ENCODE measurements at regions not wholly inside any gene's neighbourhood (a gene's known extent, or its start where the extent isn't known, plus 50 kb on each side); places are given as distances from the start of the nearest gene placed in this dataset.
"Not testable (repeated sequence)": the region's sequence is repeated elsewhere in the genome, so short reads cannot be mapped to it uniquely, and the experiment has no call there.

DNA sequence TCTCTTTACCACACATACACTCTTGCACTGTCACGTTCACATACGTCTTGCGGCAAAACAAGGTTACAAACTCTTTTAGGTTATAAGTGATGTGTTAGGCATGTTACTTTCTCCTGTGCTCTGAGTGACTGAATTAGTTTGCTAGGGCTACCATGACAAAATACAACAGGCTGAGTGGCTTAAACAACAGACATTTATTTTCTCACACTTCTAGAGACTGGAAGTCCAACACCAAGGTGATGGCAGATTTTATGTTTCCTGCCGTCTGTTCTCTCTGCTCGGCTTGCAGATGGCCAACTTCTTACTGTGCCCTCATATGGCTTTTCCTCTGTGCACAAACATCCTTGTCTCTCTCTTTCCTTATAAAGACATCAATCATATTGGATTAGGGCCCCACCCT lies 1224.3 kb upstream of the TENM3 start:
- Histone ChIP-seq H3K9me3 (ENCODE audit: low read length) (peaks cover 2% of the 10 kb centered on the region), H3K27me3 (ENCODE audit: insufficient read depth, low read length) (no peaks in the 10 kb centered on the region), H3K4me1 (ENCODE audit: insufficient read depth, low read length) (no peaks in the 10 kb centered on the region), H3K4me3 (ENCODE audit: low read length) (no peak overlapping the region), H3K36me3 (ENCODE audit: insufficient read depth, low read length) (no peaks in the 10 kb centered on the region), H2AFZ (ENCODE audit: low read depth, low read length) (no peak overlapping the region)

DNA sequence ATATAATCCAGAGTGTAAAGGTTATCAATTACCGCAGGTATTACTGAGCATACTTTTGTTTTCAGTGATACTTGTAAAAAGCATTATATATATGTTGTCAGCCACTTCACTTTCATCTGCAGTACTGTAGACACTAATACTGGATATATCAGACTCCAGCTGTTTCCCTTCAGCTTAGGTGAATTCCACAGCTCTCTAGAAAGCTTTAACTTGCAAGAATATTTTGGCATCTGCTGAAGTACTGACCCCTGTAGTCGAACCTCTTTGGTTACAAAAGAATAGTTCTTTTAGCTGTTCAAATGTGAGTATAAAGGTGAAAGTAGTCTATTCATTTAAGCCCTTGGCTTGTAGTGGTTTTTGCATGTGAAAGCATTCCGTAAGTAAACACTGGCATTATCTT lies 1222.7 kb upstream of the TENM3 start:
- Histone ChIP-seq H3K4me3 (ENCODE audit: low read length) (no peak overlapping the region), H2AFZ (ENCODE audit: low read depth, low read length) (no peak overlapping the region), H3K9me3 (ENCODE audit: low read length) (no peaks in the 10 kb centered on the region), H3K4me1 (ENCODE audit: insufficient read depth, low read length) (no peaks in the 10 kb centered on the region), H3K27me3 (ENCODE audit: insufficient read depth, low read length) (no peaks in the 10 kb centered on the region), H3K36me3 (ENCODE audit: insufficient read depth, low read length) (no peaks in the 10 kb centered on the region)

DNA sequence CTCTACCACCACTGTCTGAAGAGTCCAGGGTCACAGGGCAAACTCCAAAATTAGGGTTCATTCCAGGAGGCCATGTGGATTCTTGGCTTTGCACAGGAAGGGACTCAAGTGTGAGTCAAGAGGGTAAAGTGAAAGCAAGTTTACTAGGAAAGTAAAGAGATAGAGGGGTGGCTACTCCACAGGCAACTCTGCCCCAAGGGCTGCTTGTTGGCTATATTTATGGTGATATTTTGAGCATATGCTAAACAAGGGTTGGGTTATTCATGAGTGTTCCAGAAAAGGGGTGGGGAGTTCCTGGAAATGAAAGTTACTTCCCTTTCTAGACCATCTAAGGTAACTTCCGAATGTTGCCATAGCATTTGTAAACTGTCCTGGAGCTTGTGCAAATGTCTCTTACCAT lies 1222.0 kb upstream of the TENM3 start:
- no peaks in the 10 kb centered on the region for H3K36me3 ChIP-seq (ENCODE audit: insufficient read depth, low read length)
- H2AFZ ChIP-seq (ENCODE audit: low read depth, low read length) = no peak overlapping the region
- no peaks in the 10 kb centered on the region for H3K27me3 ChIP-seq (ENCODE audit: insufficient read depth, low read length)
- H3K9me3 ChIP-seq (ENCODE audit: low read length) = no peaks in the 10 kb centered on the region
- no peak overlapping the region for H3K4me3 ChIP-seq (ENCODE audit: low read length)
- no peaks in the 10 kb centered on the region for H3K4me1 ChIP-seq (ENCODE audit: insufficient read depth, low read length)

DNA sequence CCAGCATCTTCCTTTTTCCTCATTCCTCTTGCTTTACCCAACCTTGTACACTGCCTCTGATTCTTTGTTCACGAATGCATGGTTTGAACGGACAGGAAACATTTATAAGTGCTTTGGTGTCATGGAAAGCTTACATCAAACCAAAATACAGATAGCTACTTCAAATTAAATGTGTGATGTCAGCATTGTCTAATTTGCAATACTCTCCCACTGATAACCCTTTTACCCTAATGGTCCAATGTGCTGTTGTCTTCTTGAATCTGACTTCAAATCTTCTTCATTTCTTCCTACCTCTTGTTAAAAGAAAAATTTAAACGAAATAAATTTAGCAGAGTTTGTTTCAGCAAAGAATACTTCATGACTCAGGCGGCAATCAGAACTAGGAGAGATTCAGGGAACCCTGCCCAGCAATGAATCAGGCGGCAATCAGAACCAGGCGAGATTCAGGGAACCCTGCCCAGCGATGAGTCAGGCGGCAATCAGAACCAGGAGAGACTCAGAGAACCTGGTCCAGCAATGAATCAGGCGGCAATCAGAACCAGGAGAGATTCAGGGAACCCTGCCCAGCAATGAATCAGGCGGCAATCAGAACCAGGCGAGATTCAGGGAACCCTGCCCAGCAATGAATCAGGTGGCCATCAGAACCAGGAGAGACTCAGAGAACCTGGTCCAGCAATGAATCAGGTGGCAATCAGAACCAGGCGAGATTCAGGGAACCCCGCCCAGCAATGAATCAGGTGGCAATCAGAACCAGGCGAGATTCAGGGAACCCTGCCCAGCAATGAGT lies 1212.9 kb upstream of the TENM3 start:
- H3K4me1 ChIP-seq (ENCODE audit: insufficient read depth, low read length); H3K9me3 ChIP-seq (ENCODE audit: low read length); H3K4me3 ChIP-seq (ENCODE audit: low read length); H3K36me3 ChIP-seq (ENCODE audit: insufficient read depth, low read length); H2AFZ ChIP-seq (ENCODE audit: low read depth, low read length); H3K27me3 ChIP-seq (ENCODE audit: insufficient read depth, low read length): not testable (repeated sequence)

DNA sequence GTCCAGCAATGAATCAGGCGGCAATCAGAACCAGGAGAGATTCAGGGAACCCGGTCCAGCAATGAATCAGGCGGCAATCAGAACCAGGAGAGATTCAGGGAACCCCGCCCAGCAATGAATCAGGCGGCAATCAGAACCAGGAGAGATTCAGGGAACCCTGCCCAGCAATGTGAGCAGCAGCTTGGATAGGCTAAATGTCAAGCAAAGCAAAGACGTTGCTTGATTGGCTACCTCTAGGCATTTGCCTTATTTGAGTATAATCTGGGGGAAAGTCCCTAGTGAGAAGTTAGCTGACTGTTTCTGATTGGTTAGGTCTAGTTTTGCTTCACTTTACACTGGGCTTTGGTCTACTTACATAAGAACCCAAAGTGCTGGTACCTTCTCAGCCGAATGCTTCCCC lies 1212.2 kb upstream of the TENM3 start:
- Histone ChIP-seq H3K4me1 (ENCODE audit: insufficient read depth, low read length) (no peaks in the 10 kb centered on the region), H3K36me3 (ENCODE audit: insufficient read depth, low read length) (no peaks in the 10 kb centered on the region), H2AFZ (ENCODE audit: low read depth, low read length) (no peak overlapping the region), H3K27me3 (ENCODE audit: insufficient read depth, low read length) (no peaks in the 10 kb centered on the region), H3K4me3 (ENCODE audit: low read length) (no peak overlapping the region), H3K9me3 (ENCODE audit: low read length) (no peaks in the 10 kb centered on the region)

DNA sequence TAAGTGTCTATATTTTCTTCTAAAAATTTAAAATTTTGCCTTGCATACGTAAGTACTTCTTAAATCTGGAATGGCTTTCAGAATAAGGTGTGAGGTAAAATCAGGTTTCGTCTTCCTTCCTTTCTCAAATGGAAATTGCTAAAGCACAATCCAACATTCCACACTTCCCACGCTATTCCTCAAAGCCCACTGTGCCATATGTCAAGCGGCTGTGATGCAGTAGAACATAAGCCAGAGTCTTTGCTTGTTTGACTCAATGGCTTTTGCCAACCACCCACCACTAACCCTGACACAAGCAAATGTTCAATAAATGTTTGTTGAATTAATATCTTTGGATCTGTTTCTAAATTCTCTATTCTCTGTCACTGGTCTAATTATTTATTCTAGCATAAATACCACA lies 1199.7 kb upstream of the TENM3 start:
- H3K4me3 ChIP-seq (ENCODE audit: low read length) = no peak overlapping the region
- no peak overlapping the region for H2AFZ ChIP-seq (ENCODE audit: low read depth, low read length)
- no peaks in the 10 kb centered on the region for H3K27me3 ChIP-seq (ENCODE audit: insufficient read depth, low read length)
- no peaks in the 10 kb centered on the region for H3K4me1 ChIP-seq (ENCODE audit: insufficient read depth, low read length)
- no peaks in the 10 kb centered on the region for H3K36me3 ChIP-seq (ENCODE audit: insufficient read depth, low read length)
- H3K9me3 ChIP-seq (ENCODE audit: low read length) = no peaks in the 10 kb centered on the region

DNA sequence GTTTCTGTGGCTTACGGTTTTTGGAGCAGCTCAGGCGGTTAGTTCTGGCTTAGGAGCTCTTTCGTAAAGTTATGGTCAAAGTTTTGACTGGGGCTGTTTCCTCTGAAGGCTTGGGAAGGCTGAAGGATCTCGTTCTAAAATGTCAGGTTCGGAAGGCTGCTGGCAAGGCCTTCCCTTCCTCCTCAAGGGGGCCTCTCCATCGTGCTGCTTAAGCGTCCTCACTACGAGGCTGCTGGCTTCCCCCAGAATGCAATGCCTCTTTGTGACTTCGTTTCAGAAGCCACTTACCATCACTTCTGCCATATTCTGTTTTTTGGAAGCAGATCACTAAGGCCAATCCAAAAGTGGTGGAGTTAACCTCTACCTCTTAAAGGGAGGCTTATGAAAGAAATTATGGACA lies 1196.4 kb upstream of the TENM3 start:
- H3K27me3 ChIP-seq (ENCODE audit: insufficient read depth, low read length) = no peaks in the 10 kb centered on the region
- no peaks in the 10 kb centered on the region for H3K9me3 ChIP-seq (ENCODE audit: low read length)
- H2AFZ ChIP-seq (ENCODE audit: low read depth, low read length) = no peak overlapping the region
- no peaks in the 10 kb centered on the region for H3K36me3 ChIP-seq (ENCODE audit: insufficient read depth, low read length)
- no peaks in the 10 kb centered on the region for H3K4me1 ChIP-seq (ENCODE audit: insufficient read depth, low read length)
- H3K4me3 ChIP-seq (ENCODE audit: low read length) = no peak overlapping the region

DNA sequence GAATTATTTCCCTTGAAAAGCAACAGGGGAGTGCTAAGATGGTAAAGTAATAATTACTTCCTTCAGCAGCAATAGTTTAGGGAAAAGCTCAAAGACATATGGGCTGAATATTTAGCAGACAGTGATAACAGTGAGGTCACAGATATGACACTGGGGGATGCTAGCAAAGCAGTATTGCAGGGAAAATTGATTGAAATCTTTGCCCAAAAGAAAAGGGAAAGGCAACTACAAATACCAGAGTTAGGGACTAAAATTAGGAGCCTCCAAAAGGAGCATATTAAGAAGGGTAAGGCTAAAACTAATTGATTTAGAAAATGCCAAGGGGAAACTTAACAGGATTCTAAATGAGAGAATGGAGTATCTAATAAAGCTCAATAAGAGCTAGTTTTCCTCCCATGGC lies 1191.3 kb upstream of the TENM3 start:
- no peaks in the 10 kb centered on the region for H3K27me3 ChIP-seq (ENCODE audit: insufficient read depth, low read length)
- H3K9me3 ChIP-seq (ENCODE audit: low read length) = no peaks in the 10 kb centered on the region
- no peak overlapping the region for H2AFZ ChIP-seq (ENCODE audit: low read depth, low read length)
- no peaks in the 10 kb centered on the region for H3K36me3 ChIP-seq (ENCODE audit: insufficient read depth, low read length)
- no peaks in the 10 kb centered on the region for H3K4me1 ChIP-seq (ENCODE audit: insufficient read depth, low read length)
- no peak overlapping the region for H3K4me3 ChIP-seq (ENCODE audit: low read length)

DNA sequence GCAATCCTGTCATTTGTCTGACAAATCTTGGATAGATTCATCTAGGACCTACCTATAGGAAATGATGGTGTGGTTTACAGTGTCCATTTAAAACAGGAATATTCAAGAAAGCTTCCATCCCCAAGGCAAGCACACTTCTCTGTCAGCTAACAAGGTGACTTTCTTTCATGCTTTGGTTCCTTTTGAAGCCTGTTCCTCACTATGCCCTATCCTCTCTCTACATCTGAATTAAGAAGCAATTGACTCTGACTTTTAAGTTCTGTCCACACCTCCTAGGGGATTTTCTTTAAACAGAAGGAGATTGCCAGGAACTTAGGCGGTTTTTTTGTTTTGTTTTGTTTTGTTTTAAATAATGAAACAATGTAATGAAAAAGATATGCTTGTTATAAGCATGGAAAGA lies 1181.4 kb upstream of the TENM3 start:
- H3K27me3 ChIP-seq (ENCODE audit: insufficient read depth, low read length) = no peaks in the 10 kb centered on the region
- no peak overlapping the region for H2AFZ ChIP-seq (ENCODE audit: low read depth, low read length)
- no peaks in the 10 kb centered on the region for H3K9me3 ChIP-seq (ENCODE audit: low read length)
- H3K4me3 ChIP-seq (ENCODE audit: low read length) = no peak overlapping the region
- H3K4me1 ChIP-seq (ENCODE audit: insufficient read depth, low read length) = no peaks in the 10 kb centered on the region
- no peaks in the 10 kb centered on the region for H3K36me3 ChIP-seq (ENCODE audit: insufficient read depth, low read length)

DNA sequence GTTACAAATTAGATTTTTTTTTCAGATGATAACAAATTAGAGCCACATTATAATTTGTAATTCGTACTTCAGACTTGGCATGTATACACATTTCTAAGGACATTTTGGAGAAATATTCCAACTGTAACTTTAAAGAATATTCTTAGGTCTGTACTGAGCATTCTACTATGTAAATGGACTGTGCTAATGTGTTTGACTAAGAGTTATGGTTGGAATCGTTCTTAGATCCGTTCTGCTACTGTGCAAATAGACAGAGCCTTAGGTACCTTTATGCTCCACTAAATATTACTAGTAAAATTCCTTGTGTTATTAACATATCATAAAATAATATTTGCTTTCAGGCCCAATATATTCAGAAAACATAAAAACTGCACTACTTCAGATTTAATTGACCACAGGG lies 1180.0 kb upstream of the TENM3 start:
- Histone ChIP-seq H3K36me3 (ENCODE audit: insufficient read depth, low read length) (no peaks in the 10 kb centered on the region), H3K4me3 (ENCODE audit: low read length) (no peak overlapping the region), H3K27me3 (ENCODE audit: insufficient read depth, low read length) (no peaks in the 10 kb centered on the region), H3K4me1 (ENCODE audit: insufficient read depth, low read length) (no peaks in the 10 kb centered on the region), H3K9me3 (ENCODE audit: low read length) (no peaks in the 10 kb centered on the region), H2AFZ (ENCODE audit: low read depth, low read length) (no peak overlapping the region)

DNA sequence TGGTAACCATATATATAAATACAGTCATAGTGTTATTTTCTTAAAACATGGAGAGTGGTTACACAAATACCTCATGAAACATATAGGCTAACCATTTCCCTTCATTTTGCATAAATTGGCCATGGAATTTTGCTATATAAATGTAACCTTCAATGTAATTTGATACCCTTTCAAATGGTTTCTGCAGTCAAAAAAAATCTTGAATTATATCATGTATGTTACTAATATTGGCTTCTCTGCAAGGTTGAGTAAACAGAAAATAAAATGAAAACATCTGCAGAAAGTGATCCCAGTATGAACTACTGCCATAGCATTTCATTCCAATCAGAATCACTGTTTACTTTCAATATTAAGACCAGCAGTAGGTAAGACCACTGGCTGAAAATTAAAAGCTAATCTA lies 1165.9 kb upstream of the TENM3 start:
- H2AFZ ChIP-seq (ENCODE audit: low read depth, low read length) = no peak overlapping the region
- no peak overlapping the region for H3K4me3 ChIP-seq (ENCODE audit: low read length)
- H3K36me3 ChIP-seq (ENCODE audit: insufficient read depth, low read length) = no peaks in the 10 kb centered on the region
- no peaks in the 10 kb centered on the region for H3K27me3 ChIP-seq (ENCODE audit: insufficient read depth, low read length)
- peaks cover 7% of the 10 kb centered on the region for H3K9me3 ChIP-seq (ENCODE audit: low read length)
- no peaks in the 10 kb centered on the region for H3K4me1 ChIP-seq (ENCODE audit: insufficient read depth, low read length)

DNA sequence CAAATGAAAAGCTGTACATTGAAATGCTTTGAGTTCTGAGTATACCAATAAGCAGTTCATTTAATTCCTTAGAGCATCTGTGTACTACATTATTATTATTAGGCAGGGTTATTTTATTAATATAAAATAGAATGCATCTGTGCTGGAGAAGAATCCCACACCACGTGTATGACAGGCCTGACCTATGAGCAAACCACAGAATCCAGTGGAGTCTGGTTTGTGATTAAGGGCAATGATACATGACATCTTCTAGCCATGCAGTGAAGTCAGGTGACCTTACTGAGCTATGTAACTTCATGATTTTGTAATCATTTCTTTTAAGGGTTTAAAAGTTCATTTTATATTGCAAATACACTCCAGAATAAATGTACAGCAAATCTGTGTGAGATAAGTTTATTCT lies 1165.0 kb upstream of the TENM3 start:
- Histone ChIP-seq H2AFZ (ENCODE audit: low read depth, low read length) (no peak overlapping the region), H3K36me3 (ENCODE audit: insufficient read depth, low read length) (no peaks in the 10 kb centered on the region), H3K4me3 (ENCODE audit: low read length) (no peak overlapping the region), H3K4me1 (ENCODE audit: insufficient read depth, low read length) (no peaks in the 10 kb centered on the region), H3K9me3 (ENCODE audit: low read length) (peaks cover 7% of the 10 kb centered on the region), H3K27me3 (ENCODE audit: insufficient read depth, low read length) (no peaks in the 10 kb centered on the region)

DNA sequence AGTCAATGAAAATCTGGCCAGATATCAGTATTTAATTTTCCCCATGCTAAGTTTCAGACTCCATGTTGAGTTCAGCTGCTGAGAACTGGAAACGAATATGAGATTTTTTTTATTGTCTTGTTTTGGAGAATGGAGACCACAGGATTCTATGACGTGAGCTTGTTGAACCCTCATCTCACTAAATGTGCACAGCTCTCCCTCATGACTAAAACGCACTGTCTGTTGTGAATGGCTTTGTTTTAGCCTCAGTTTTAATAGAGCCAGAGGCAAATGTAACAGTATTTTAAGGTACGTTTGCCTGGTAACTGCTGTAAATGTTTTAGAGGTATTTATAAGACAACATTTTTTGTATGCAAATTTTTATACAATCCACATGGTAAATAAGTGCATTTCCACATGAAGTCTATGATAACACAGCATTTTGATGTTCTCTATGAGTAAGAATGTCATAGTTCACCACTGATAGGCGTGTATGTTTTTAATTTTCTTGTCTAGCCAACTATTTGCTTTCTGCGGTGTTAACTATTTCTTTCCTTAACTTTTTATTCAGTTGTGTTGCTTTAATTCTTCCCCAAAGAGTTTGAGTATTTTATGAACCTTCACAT lies 1159.3 kb upstream of the TENM3 start:
- Histone ChIP-seq H3K4me1 (ENCODE audit: insufficient read depth, low read length) (no peaks in the 10 kb centered on the region), H3K36me3 (ENCODE audit: insufficient read depth, low read length) (no peaks in the 10 kb centered on the region), H2AFZ (ENCODE audit: low read depth, low read length) (no peak overlapping the region), H3K27me3 (ENCODE audit: insufficient read depth, low read length) (no peaks in the 10 kb centered on the region), H3K4me3 (ENCODE audit: low read length) (no peak overlapping the region), H3K9me3 (ENCODE audit: low read length) (no peaks in the 10 kb centered on the region)

DNA sequence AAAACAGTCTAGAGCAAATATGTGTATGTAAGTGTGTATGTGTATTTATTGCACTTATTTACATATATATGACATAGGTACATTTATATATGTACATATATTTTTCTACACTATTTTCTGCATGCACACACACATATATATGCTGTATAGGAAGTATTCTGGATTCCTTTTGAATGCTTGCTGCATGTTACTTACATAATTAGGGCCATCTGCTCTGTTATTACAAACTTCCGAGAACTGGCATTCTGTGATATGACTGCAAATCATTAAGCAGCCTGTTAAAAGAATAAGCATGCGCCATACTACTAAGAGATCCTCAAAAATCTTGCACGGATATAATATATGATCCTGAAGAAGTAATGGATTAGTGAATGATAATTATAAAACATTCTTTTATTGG lies 1157.6 kb upstream of the TENM3 start:
- H3K4me1 ChIP-seq (ENCODE audit: insufficient read depth, low read length) = no peaks in the 10 kb centered on the region
- H3K4me3 ChIP-seq (ENCODE audit: low read length) = no peak overlapping the region
- H3K36me3 ChIP-seq (ENCODE audit: insufficient read depth, low read length) = no peaks in the 10 kb centered on the region
- H3K9me3 ChIP-seq (ENCODE audit: low read length) = no peaks in the 10 kb centered on the region
- no peaks in the 10 kb centered on the region for H3K27me3 ChIP-seq (ENCODE audit: insufficient read depth, low read length)
- no peak overlapping the region for H2AFZ ChIP-seq (ENCODE audit: low read depth, low read length)

Data from neuron (in vitro differentiated cells).